Mesenchymal stem cell (in vitro differentiated cells and primary cell): ENCODE measurements at regions not wholly inside any gene's neighbourhood (a gene's known extent, or its start where the extent isn't known, plus 50 kb on each side); places are given as distances from the start of the nearest gene placed in this dataset.
"Not testable (repeated sequence)": the region's sequence is repeated elsewhere in the genome, so short reads cannot be mapped to it uniquely, and the experiment has no call there.

ENCODE experiments used
- DNase-seq: peaks from one replicate; pipeline ENCODE4 v3.0.0-alpha.2; 2013
- H2AFZ ChIP-seq: one replicate; pipeline ENCODE4 v1.6.1; 2013; ENCODE audit warnings: low read depth, mild to moderate bottlenecking, control low read depth, inconsistent platforms, low read length, moderate library complexity
- H2AK5ac ChIP-seq: 2 replicates; pipeline ENCODE4 v1.6.1; 2013; ENCODE audit warnings: low read length, moderate library complexity, mild to moderate bottlenecking, inconsistent platforms; ENCODE audit not compliant: severe bottlenecking
- H2BK120ac ChIP-seq: one replicate; pipeline ENCODE4 v1.6.1; 2013; ENCODE audit warnings: low read depth, mild to moderate bottlenecking, inconsistent platforms, low read length, moderate library complexity
- H2BK12ac ChIP-seq, 2 experiments: one replicate each; pipeline ENCODE4 v1.6.1; 2013; ENCODE audit warnings: inconsistent platforms in 2 of 2, low read length in 2 of 2, mild to moderate bottlenecking in 2 of 2, moderate library complexity in 2 of 2, control low read depth in 1 of 2
- H2BK15ac ChIP-seq: one replicate; pipeline ENCODE4 v1.6.1; 2013; ENCODE audit warnings: mild to moderate bottlenecking, low read depth, inconsistent platforms; ENCODE audit not compliant: poor library complexity, severe bottlenecking
- H2BK5ac ChIP-seq: 2 replicates; pipeline ENCODE4 v1.6.1; 2013; ENCODE audit warnings: low read depth, mild to moderate bottlenecking, low read length, control low read depth, inconsistent platforms; ENCODE audit not compliant: poor library complexity, severe bottlenecking
- H3K14ac ChIP-seq, 2 experiments: one replicate each; pipeline ENCODE4 v1.6.1; 2013; ENCODE audit warnings: inconsistent platforms in 2 of 2, low read length in 2 of 2, control low read depth in 1 of 2, mild to moderate bottlenecking in 1 of 2, moderate library complexity in 1 of 2
- H3K18ac ChIP-seq, 2 experiments: one replicate each; pipeline ENCODE4 v1.6.1; 2013; ENCODE audit warnings: inconsistent platforms in 2 of 2, low read length in 2 of 2, control low read depth in 1 of 2, low read depth in 1 of 2, mild to moderate bottlenecking in 1 of 2
- H3K23ac ChIP-seq, 2 experiments: one replicate each; pipeline ENCODE4 v1.6.1; 2013; ENCODE audit warnings: inconsistent platforms in 2 of 2, low read length in 2 of 2, mild to moderate bottlenecking in 2 of 2, moderate library complexity in 2 of 2, control low read depth in 1 of 2
- H3K27ac ChIP-seq: 2 replicates; pipeline ENCODE4 v1.5.1; 2013; ENCODE audit warnings: mild to moderate bottlenecking, moderate library complexity, low read length, control low read depth, inconsistent platforms; ENCODE audit not compliant: poor library complexity, severe bottlenecking
- H3K27me3 ChIP-seq, 2 experiments: 2 replicates each; pipeline versions ENCODE4 v1.6.1 to v1.7.0; 2013; ENCODE audit warnings: low read length in 2 of 2, mild to moderate bottlenecking in 2 of 2, moderate library complexity in 2 of 2, control low read depth in 1 of 2, inconsistent platforms in 1 of 2; ENCODE audit not compliant: control insufficient read depth in 1 of 2, insufficient read depth in 1 of 2
- H3K36me3 ChIP-seq, 2 experiments: 2 replicates each; pipeline versions ENCODE4 v1.6.1 to v1.7.0; 2013; ENCODE audit warnings: low read length in 2 of 2, control low read depth in 1 of 2, inconsistent platforms in 1 of 2, low read depth in 1 of 2, mild to moderate bottlenecking in 1 of 2; ENCODE audit not compliant: insufficient read depth in 2 of 2, control insufficient read depth in 1 of 2
- H3K4ac ChIP-seq, 2 experiments: one replicate each; pipeline ENCODE4 v1.6.1; 2013; ENCODE audit warnings: inconsistent platforms in 2 of 2, low read length in 2 of 2, mild to moderate bottlenecking in 2 of 2, moderate library complexity in 2 of 2, control low read depth in 1 of 2, low read depth in 1 of 2
- H3K4me1 ChIP-seq: 2 replicates; pipeline ENCODE4 v1.6.1; 2013; ENCODE audit warnings: low read depth, low read length, control low read depth; ENCODE audit not compliant: control insufficient read depth, insufficient read depth
- H3K4me2 ChIP-seq: 2 replicates; pipeline ENCODE4 v1.6.1; 2013; ENCODE audit warnings: low read length, mild to moderate bottlenecking, inconsistent platforms; ENCODE audit not compliant: poor library complexity, severe bottlenecking
- H3K4me3 ChIP-seq, 2 experiments: 2 replicates each; pipeline versions ENCODE4 v1.5.1 to v1.7.0; 2013; ENCODE audit warnings: low read length in 2 of 2, mild to moderate bottlenecking in 2 of 2, control low read depth in 1 of 2, low read depth in 1 of 2; ENCODE audit not compliant: insufficient read depth in 1 of 2
- H3K79me1 ChIP-seq: replicated peaks from 2 replicates; pipeline ENCODE4 v1.6.1; 2013; ENCODE audit warnings: mild to moderate bottlenecking, control low read depth, low read length, inconsistent platforms; ENCODE audit not compliant: poor library complexity, severe bottlenecking
- H3K9ac ChIP-seq: 2 replicates; pipeline ENCODE4 v1.7.0; 2013; ENCODE audit warnings: mild to moderate bottlenecking, low read length, moderate library complexity
- H3K9me3 ChIP-seq: 2 replicates; pipeline ENCODE4 v1.7.0; 2013; ENCODE audit warnings: mild to moderate bottlenecking, low read length; ENCODE audit not compliant: control insufficient read depth
- H4K8ac ChIP-seq: one replicate; pipeline ENCODE4 v1.6.1; 2013; ENCODE audit warnings: inconsistent platforms, mild to moderate bottlenecking, low read length, moderate library complexity
- H4K91ac ChIP-seq: one replicate; pipeline ENCODE4 v1.6.1; 2013; ENCODE audit warnings: mild to moderate bottlenecking, low read length, inconsistent platforms
- WGBS: methylation state at CpG from one replicate; pipeline ENCODE4 v1.1.7; 2013; ENCODE audit warnings: mixed read lengths; 5-methylcytosine and 5-hydroxymethylcytosine counted together

GRCh38 chr9:42508111-42508510 is 324.7 kb downstream of the SPATA31A6 start:
- H2BK5ac ChIP-seq, H3K27ac ChIP-seq, H3K18ac ChIP-seq, H3K23ac ChIP-seq, H2AFZ ChIP-seq, H4K8ac ChIP-seq, H3K9me3 ChIP-seq, H3K9ac ChIP-seq, H3K4ac ChIP-seq, H2BK120ac ChIP-seq, H3K4me2 ChIP-seq, H3K27me3 ChIP-seq, H2BK15ac ChIP-seq, H2AK5ac ChIP-seq, H3K79me1 ChIP-seq, H3K14ac ChIP-seq, H3K4me1 ChIP-seq, H2BK12ac ChIP-seq, DNase-seq, H3K36me3 ChIP-seq, H3K4me3 ChIP-seq, H4K91ac ChIP-seq: not testable (repeated sequence)
- WGBS = 56% methylated on average over 2 of the region's 2 CpGs

DNA sequence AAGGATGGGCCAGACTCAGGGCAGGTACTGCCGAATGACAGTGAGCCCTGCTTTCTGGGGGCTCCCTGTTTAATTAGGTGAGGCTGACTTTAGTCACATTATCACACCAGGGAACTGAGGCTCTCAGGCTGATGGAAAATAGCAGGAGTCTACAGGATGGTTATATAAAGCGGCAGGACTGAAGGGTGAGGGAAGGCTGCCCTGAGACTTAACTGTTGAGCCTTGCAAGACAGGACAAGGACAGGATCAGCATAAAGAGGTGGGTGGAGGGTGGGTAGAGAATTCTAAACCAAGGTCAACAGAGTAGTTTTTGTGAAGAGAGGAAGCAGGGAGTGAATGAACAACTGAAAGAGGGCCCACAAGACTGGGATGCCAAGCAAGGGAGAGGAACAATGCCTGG is 330.1 kb downstream of the SPATA31A6 start:
- H3K4me1 ChIP-seq = not testable (repeated sequence)

DNA sequence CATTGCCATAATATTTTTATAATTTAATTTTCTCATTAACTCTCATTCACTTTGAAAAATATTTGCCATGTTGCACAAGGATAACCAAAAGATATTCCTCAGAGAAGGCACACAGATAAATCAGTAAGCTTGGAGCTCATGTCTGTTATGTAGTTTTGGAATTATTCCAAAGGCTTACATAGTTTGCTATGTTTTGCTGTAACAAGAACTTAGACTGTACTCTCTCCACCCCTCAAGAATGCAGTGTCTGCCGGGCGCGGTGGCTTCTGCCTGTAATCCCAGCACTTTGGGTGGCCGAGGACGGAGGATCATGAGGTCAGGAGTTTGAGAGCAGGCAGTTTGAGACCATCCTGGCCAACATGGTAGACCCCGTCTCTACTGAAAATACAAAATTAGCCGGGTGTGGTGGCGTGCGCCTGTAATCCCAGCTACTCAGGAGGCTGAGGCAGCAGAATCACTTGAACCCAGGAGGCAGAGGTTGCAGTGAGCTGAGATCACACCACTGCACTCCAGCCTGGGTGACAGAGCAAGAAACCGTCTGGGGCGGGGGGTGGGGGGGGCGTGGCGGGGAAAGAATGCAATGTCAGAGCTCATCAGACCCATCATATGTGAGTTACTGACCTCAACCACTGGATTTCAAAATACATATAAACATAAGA is 351.0 kb downstream of the SPATA31A6 start:
- WGBS = 100% methylated on average over 3 of the region's 13 CpGs
- H3K23ac ChIP-seq, H3K4me2 ChIP-seq, H3K9ac ChIP-seq, H3K36me3 ChIP-seq, H2BK12ac ChIP-seq, H3K79me1 ChIP-seq, H3K14ac ChIP-seq, H3K4ac ChIP-seq, H2BK15ac ChIP-seq, H3K27me3 ChIP-seq, H2AFZ ChIP-seq, H2BK120ac ChIP-seq, H3K4me1 ChIP-seq, H2BK5ac ChIP-seq, H4K8ac ChIP-seq, H2AK5ac ChIP-seq, H3K9me3 ChIP-seq, H3K4me3 ChIP-seq, H4K91ac ChIP-seq, H3K18ac ChIP-seq: not testable (repeated sequence)
- peak; percentile 1 for DNase-seq
- H3K27ac ChIP-seq = peak overlapping the region; percentile 40

More for the DNA sequence above, 330.1 kb downstream of the SPATA31A6 start:
- not testable (repeated sequence) for H3K27me3 ChIP-seq, H3K4me2 ChIP-seq, H4K91ac ChIP-seq, H2BK5ac ChIP-seq, H4K8ac ChIP-seq, H2BK12ac ChIP-seq, H3K14ac ChIP-seq, H2AFZ ChIP-seq, H3K9ac ChIP-seq, DNase-seq, H3K4ac ChIP-seq, H3K23ac ChIP-seq, H3K27ac ChIP-seq, H3K4me3 ChIP-seq, H3K9me3 ChIP-seq, H3K79me1 ChIP-seq, H2BK120ac ChIP-seq, H2AK5ac ChIP-seq, H3K36me3 ChIP-seq, H3K18ac ChIP-seq, H2BK15ac ChIP-seq
- no CpG with 5 or more reads among the region's 2 CpGs for WGBS

- H3K27me3 ChIP-seq, H3K4me3 ChIP-seq, H4K8ac ChIP-seq, H2BK15ac ChIP-seq, H2BK5ac ChIP-seq, H3K36me3 ChIP-seq, H2AK5ac ChIP-seq, H3K18ac ChIP-seq, H3K9ac ChIP-seq, H2BK12ac ChIP-seq, H3K9me3 ChIP-seq, H3K4me1 ChIP-seq, H2BK120ac ChIP-seq, H3K4ac ChIP-seq, H3K79me1 ChIP-seq, H3K27ac ChIP-seq, H3K14ac ChIP-seq, H2AFZ ChIP-seq, H3K4me2 ChIP-seq, H3K23ac ChIP-seq, H4K91ac ChIP-seq: not testable (repeated sequence)
- DNase-seq = peak; percentile 4
- 28% methylated on average over 4 of the region's 6 CpGs for WGBS
These were observed 351.5 kb downstream of the SPATA31A6 start for GRCh38 chr9:42534984-42535325.
